Lung (tissue), 11 donors: ENCODE measurements at regions not wholly inside any gene's neighbourhood (a gene's known extent, or its start where the extent isn't known, plus 50 kb on each side); places are given as distances from the start of the nearest gene placed in this dataset.

ENCODE experiments used
- ATAC-seq: fragments of 200-7000 bp; cut with Tn5 transposase; one replicate; pipeline ENCODE4 v1.9.1; 2020; ENCODE audit warnings: moderate number of reproducible peaks; ENCODE audit not compliant: insufficient read depth, low FRiP score
- DNase-seq, 3 donors: peaks; one replicate each; pipeline ENCODE4 v3.0.0-alpha.2; 2013 to 2017
- H3K27ac ChIP-seq, 2 donors: one replicate each; pipeline ENCODE4 v1.5.1; 2013; ENCODE audit warnings: mild to moderate bottlenecking in 2 of 2, moderate library complexity in 2 of 2, control low read depth in 1 of 2, inconsistent platforms in 1 of 2, low read depth in 1 of 2, low read length in 1 of 2
- H3K27me3 ChIP-seq, 3 donors: one replicate each; pipeline ENCODE4 v1.5.1; 2013; ENCODE audit warnings: low read length in 2 of 3; ENCODE audit not compliant: control insufficient read depth in 3 of 3, insufficient read depth in 3 of 3
- H3K36me3 ChIP-seq, 4 donors: one replicate each; pipeline ENCODE4 v1.5.1; 2013; ENCODE audit warnings: low read length in 4 of 4, mild to moderate bottlenecking in 1 of 4, moderate library complexity in 1 of 4; ENCODE audit not compliant: control insufficient read depth in 4 of 4, insufficient read depth in 4 of 4
- H3K4me1 ChIP-seq, 5 donors: one replicate each; pipeline ENCODE4 v1.5.1; 2013; ENCODE audit warnings: low read length in 5 of 5, mild to moderate bottlenecking in 2 of 5, moderate library complexity in 1 of 5; ENCODE audit not compliant: control insufficient read depth in 5 of 5, insufficient read depth in 5 of 5
- H3K4me3 ChIP-seq: one replicate; pipeline ENCODE4 v1.5.1; 2013; ENCODE audit warnings: mild to moderate bottlenecking, control low read depth, moderate library complexity
- H3K9ac ChIP-seq, 2 donors: one replicate each; pipeline ENCODE4 v1.5.1; 2013; ENCODE audit warnings: low read length in 2 of 2, control low read depth in 1 of 2; ENCODE audit not compliant: insufficient read depth in 1 of 2
- H3K9me3 ChIP-seq, 4 donors: one replicate each; pipeline ENCODE4 v1.5.1; 2013; ENCODE audit warnings: low read length in 3 of 4, mild to moderate bottlenecking in 1 of 4, moderate library complexity in 1 of 4; ENCODE audit not compliant: control insufficient read depth in 4 of 4, insufficient read depth in 3 of 4
- CTCF ChIP-seq: IDR thresholded peaks from 2 replicates; pipeline ENCODE4 v1.5.1; 2012; ENCODE audit warnings: mild to moderate bottlenecking; ENCODE audit errors: control extremely low read depth, extremely low read depth
- WGBS, 2 donors: extraction: QIAGEN DNeasy Blood & Tissue Kit; methylation state at CpG; one replicate each; pipeline ENCODE4 v1.1.7; 2013; 5-methylcytosine and 5-hydroxymethylcytosine counted together
- donor health status: control.
- donor health status: control.
- donor health status: Bipolar disorder and iron deficiency.
- donor health status: healthy.
- donor health status: DM: yes; HTN: yes; CAD: no.

- WGBS, 2 donors = 56 to 65% methylated on average over 5 of the region's 5 CpGs
- ATAC-seq = no peak
- H3K4me1 ChIP-seq = no peaks in the 10 kb centered on the region
- no peak for DNase-seq
- no peaks in the 10 kb centered on the region for H3K27me3 ChIP-seq
- H3K4me3 ChIP-seq = no peak overlapping the region
- H3K27ac ChIP-seq = no peak overlapping the region
- TF ChIP-seq CTCF = no peak
- H3K9me3 ChIP-seq = peaks cover 0 to 2% (median under 1%) of the 10 kb centered on the region in 4 donors
- H3K9ac ChIP-seq = no peak overlapping the region
- no peaks in the 10 kb centered on the region for H3K36me3 ChIP-seq
Measured at GRCh38 chr5:27465140-27465539, 426.8 kb upstream of the CDH9 start.

GRCh38 chr5:27463446-27464149 lies 425.2 kb upstream of the CDH9 start:
- H3K9me3 ChIP-seq = peaks cover 0 to 2% (median under 1%) of the 10 kb centered on the region in 4 donors
- H3K27ac ChIP-seq = no peak overlapping the region
- no peak for TF ChIP-seq CTCF
- H3K9ac ChIP-seq = no peak overlapping the region
- H3K4me1 ChIP-seq = no peaks in the 10 kb centered on the region
- no peak overlapping the region for H3K4me3 ChIP-seq
- no peaks in the 10 kb centered on the region for H3K27me3 ChIP-seq
- 83 to 85% methylated on average over 8 of the region's 8 CpGs for WGBS, 2 donors
- DNase-seq = no peak
- no peaks in the 10 kb centered on the region for H3K36me3 ChIP-seq
- no peak for ATAC-seq

- H3K36me3 ChIP-seq = no peaks in the 10 kb centered on the region
- 77 to 79% methylated on average over 7 of the region's 7 CpGs for WGBS, 2 donors
- H3K9ac ChIP-seq = no peak overlapping the region
- H3K27ac ChIP-seq = no peak overlapping the region
- ATAC-seq (no peak), DNase-seq (no peak)
- H3K4me1 ChIP-seq = no peaks in the 10 kb centered on the region
- H3K4me3 ChIP-seq = no peak overlapping the region
- no peaks in the 10 kb centered on the region for H3K27me3 ChIP-seq
- no peak for TF ChIP-seq CTCF
- peaks cover 0 to 2% (median 0%) of the 10 kb centered on the region in 4 donors for H3K9me3 ChIP-seq
Measured at GRCh38 chr5:27462936-27463335, 424.6 kb upstream of the CDH9 start.

GRCh38 chr5:27458287-27458686 lies 419.9 kb upstream of the CDH9 start:
- Histone ChIP-seq H3K9ac (no peak overlapping the region), H3K27ac (no peak overlapping the region), H3K27me3 (no peaks in the 10 kb centered on the region), H3K4me3 (no peak overlapping the region), H3K36me3 (no peaks in the 10 kb centered on the region), H3K4me1 (no peaks in the 10 kb centered on the region), H3K9me3 (no peaks in the 10 kb centered on the region)
- DNase-seq (no peak), ATAC-seq (no peak)
- WGBS, 2 donors = 66 to 71% methylated on average over 1 of the region's 1 CpG
- TF ChIP-seq CTCF = no peak
